SU-DHL-6 (cell line): ENCODE measurements at regions not wholly inside any gene's neighbourhood (a gene's known extent, or its start where the extent isn't known, plus 50 kb on each side); places are given as distances from the start of the nearest gene placed in this dataset.

Experiments
- CTCF ChIP-seq: fragments of 200-600 bp; sonication (generic); IDR thresholded peaks from one replicate; pipeline ENCODE4 v1.5.1; 2017; ENCODE audit warnings: antibody characterized with exemption, mild to moderate bottlenecking, low read length, moderate library complexity; ENCODE audit not compliant: insufficient read depth, poor library complexity, severe bottlenecking
- EZH2phosphoT487 ChIP-seq: fragments of 200-600 bp; sonication (generic), shearing (Covaris generic); conservative IDR thresholded peaks from 2 replicates; pipeline ENCODE4 v1.6.1; 2018; ENCODE audit warnings: mild to moderate bottlenecking, antibody characterized with exemption, low read length, moderate library complexity, mixed read lengths

- TF ChIP-seq EZH2phosphoT487, result no peak
- TF ChIP-seq CTCF, result no peak
These were observed 64.4 kb upstream of the COL21A1 start for GRCh38 chr6:56311533-56312448.
